Right atrium auricular region (tissue), 2 donors: ENCODE measurements at regions not wholly inside any gene's neighbourhood (a gene's known extent, or its start where the extent isn't known, plus 50 kb on each side); places are given as distances from the start of the nearest gene placed in this dataset.
"Not testable (repeated sequence)": the region's sequence is repeated elsewhere in the genome, so short reads cannot be mapped to it uniquely, and the experiment has no call there.

Experiments
- DNase-seq: peaks from one replicate; pipeline ENCODE4 v3.0.0-alpha.2; 2019; ENCODE audit warnings: low spot score
- H3K27ac ChIP-seq, 2 donors: fragments of 200-600 bp; sonication (generic); 1 replicate in 1 of 2; 2 replicates in 1 of 2; pipeline ENCODE4 v1.5.1; 2016 to 2019
- H3K27me3 ChIP-seq, 2 donors: fragments of 200-600 bp; sonication (generic); one replicate each; pipeline versions ENCODE4 v1.5.1 to v1.6.0; 2017 to 2019
- H3K36me3 ChIP-seq: fragments of 200-600 bp; sonication (generic); one replicate; pipeline ENCODE4 v1.5.1; 2016
- H3K4me1 ChIP-seq, 2 donors: fragments of 200-600 bp; sonication (generic); one replicate each; pipeline versions ENCODE4 v1.5.1 to v1.6.0; 2017 to 2019
- H3K4me3 ChIP-seq, 2 donors: fragments of 200-600 bp; sonication (generic); 1 replicate in 1 of 2; 2 replicates in 1 of 2; pipeline ENCODE4 v1.5.1; 2017 to 2019; ENCODE audit warnings: mild to moderate bottlenecking in 1 of 2, moderate library complexity in 1 of 2
- H3K9me3 ChIP-seq, 2 donors: fragments of 200-600 bp; sonication (generic); one replicate each; pipeline ENCODE4 v1.5.1; 2019
- CTCF ChIP-seq, 2 donors: fragments of 200-600 bp; sonication (generic); IDR thresholded peaks; one replicate each; pipeline ENCODE4 v1.5.1; 2019; ENCODE audit warnings: antibody characterized with exemption in 2 of 2

GRCh38 chr12:78284417-78284816 is 453.7 kb downstream of the NAV3 start:
- Histone ChIP-seq H3K4me3 (no peak overlapping the region), H3K27me3 (no peaks in the 10 kb centered on the region), H3K36me3 (no peaks in the 10 kb centered on the region), H3K9me3 (no peaks in the 10 kb centered on the region), H3K27ac (no peak overlapping the region), H3K4me1 (no peaks in the 10 kb centered on the region)
- no peak for TF ChIP-seq CTCF (IDR thresholded peaks at IDR 0.05)
- no peak for DNase-seq

- no peak overlapping the region for H3K4me3 ChIP-seq
- no peaks in the 10 kb centered on the region for H3K27me3 ChIP-seq
- no peaks in the 10 kb centered on the region for H3K36me3 ChIP-seq
- no peaks in the 10 kb centered on the region for H3K4me1 ChIP-seq
- no peak for TF ChIP-seq CTCF (IDR thresholded peaks at IDR 0.05)
- no peak overlapping the region for H3K27ac ChIP-seq
- no peak for DNase-seq
- no peaks in the 10 kb centered on the region for H3K9me3 ChIP-seq
These were observed 460.1 kb downstream of the NAV3 start for GRCh38 chr12:78290606-78291345.

GRCh38 chr12:78293059-78293686 is 462.5 kb downstream of the NAV3 start:
- no peaks in the 10 kb centered on the region for H3K36me3 ChIP-seq
- no peak for TF ChIP-seq CTCF (IDR thresholded peaks at IDR 0.05)
- no peaks in the 10 kb centered on the region for H3K27me3 ChIP-seq
- no peak for DNase-seq
- no peaks in the 10 kb centered on the region for H3K4me1 ChIP-seq
- H3K4me3 ChIP-seq = no peak overlapping the region
- H3K27ac ChIP-seq = no peak overlapping the region
- no peaks in the 10 kb centered on the region for H3K9me3 ChIP-seq

- not testable (repeated sequence) for H3K4me3 ChIP-seq, H3K9me3 ChIP-seq, DNase-seq, H3K4me1 ChIP-seq, H3K27ac ChIP-seq, H3K27me3 ChIP-seq, H3K36me3 ChIP-seq
These were observed 470.6 kb downstream of the NAV3 start for GRCh38 chr12:78301282-78301681.

- H3K4me3 ChIP-seq = no peak overlapping the region
- H3K36me3 ChIP-seq = no peaks in the 10 kb centered on the region
- H3K9me3 ChIP-seq = no peaks in the 10 kb centered on the region
- no peak for DNase-seq
- H3K27ac ChIP-seq = no peak overlapping the region
- TF ChIP-seq CTCF (IDR thresholded peaks at IDR 0.05) = no peak
- H3K4me1 ChIP-seq = no peaks in the 10 kb centered on the region
- H3K27me3 ChIP-seq = no peaks in the 10 kb centered on the region
These were observed 475.1 kb downstream of the NAV3 start for GRCh38 chr12:78305808-78306207.

GRCh38 chr12:78306236-78306635 is 475.5 kb downstream of the NAV3 start:
- DNase-seq = no peak
- no peak for TF ChIP-seq CTCF (IDR thresholded peaks at IDR 0.05)
- Histone ChIP-seq H3K36me3 (no peaks in the 10 kb centered on the region), H3K27me3 (no peaks in the 10 kb centered on the region), H3K4me1 (no peaks in the 10 kb centered on the region), H3K9me3 (no peaks in the 10 kb centered on the region), H3K4me3 (no peak overlapping the region), H3K27ac (no peak overlapping the region)
